ENCODE measurements at regions not wholly inside any gene's neighbourhood (a gene's known extent, or its start where the extent isn't known, plus 50 kb on each side); places are given as distances from the start of the nearest gene placed in this dataset.

GRCh38 chr14:27528328-27528727 is 930.5 kb upstream of the NOVA1 start:
- TF ChIP-seq CTCF (IDR thresholded peaks at IDR 0.05) = peak in 6 of 9 donors; percentile 15 to 44 (median 30)
- intact Hi-C loops (cut with DNase I) = no loop called here
- Histone ChIP-seq H3K36me3 (no peaks in the 10 kb centered on the region), H3K27me3 (no peaks in the 10 kb centered on the region), H3K4me3 (no peak overlapping the region), H3K9me3 (peaks cover 0 to 16% (median 0%) of the 10 kb centered on the region in 11 donors), H3K4me1 (no peaks in the 10 kb centered on the region), H3K27ac (no peak overlapping the region)
- no peak for DNase-seq
- peak in 1 of 8 donors; percentile 48 for ATAC-seq
- 6 to 7% methylated on average over 1 of the region's 1 CpG for WGBS, 2 donors

GRCh38 chr14:27536748-27537147 is 938.9 kb upstream of the NOVA1 start:
- no peak overlapping the region for H3K27ac ChIP-seq
- ATAC-seq (no peak), DNase-seq (no peak)
- no peaks in the 10 kb centered on the region for H3K36me3 ChIP-seq
- WGBS, 2 donors = 68 to 83% methylated on average over 3 of the region's 3 CpGs
- no peaks in the 10 kb centered on the region for H3K4me1 ChIP-seq
- no peak for TF ChIP-seq CTCF (IDR thresholded peaks at IDR 0.05)
- H3K4me3 ChIP-seq = no peak overlapping the region
- peaks cover 0 to 11% (median 0%) of the 10 kb centered on the region in 11 donors for H3K9me3 ChIP-seq
- intact Hi-C loops (cut with DNase I) = no loop called here
- H3K27me3 ChIP-seq = no peaks in the 10 kb centered on the region

DNA sequence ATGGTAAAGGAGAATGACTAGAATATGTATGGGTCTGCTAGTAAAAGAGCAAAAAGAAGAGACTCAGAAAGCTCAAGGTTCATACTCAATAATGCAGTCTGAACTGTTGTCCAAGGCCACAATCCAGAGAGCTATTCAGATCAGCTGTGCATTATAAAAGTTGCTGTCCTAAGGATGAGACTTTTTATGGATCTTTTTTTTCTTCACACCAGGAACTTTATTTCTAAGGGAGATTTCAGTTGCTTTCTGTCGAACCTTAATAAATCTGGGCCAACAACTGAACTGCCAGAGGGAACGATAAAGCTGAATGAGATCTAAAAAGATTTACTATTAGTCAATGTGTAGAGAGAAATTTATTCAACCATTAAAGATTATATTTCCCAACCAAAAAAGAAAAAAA is 948.3 kb upstream of the NOVA1 start:
- Histone ChIP-seq H3K27me3 (no peaks in the 10 kb centered on the region), H3K27ac (no peak overlapping the region), H3K9me3 (peaks cover 0 to 11% (median 0%) of the 10 kb centered on the region in 11 donors), H3K4me1 (no peaks in the 10 kb centered on the region), H3K4me3 (no peak overlapping the region), H3K36me3 (no peaks in the 10 kb centered on the region)
- DNase-seq (no peak), ATAC-seq (no peak)
- no peak for TF ChIP-seq CTCF (IDR thresholded peaks at IDR 0.05)
- 78 to 81% methylated on average over 2 of the region's 2 CpGs for WGBS, 2 donors
- intact Hi-C loops (cut with DNase I) = loop anchor here in 1 of 10 donors (1.0 kb wide), 1 partner anchor 17 kb away; no protein-coding TSS in a partner anchor

GRCh38 chr14:27553790-27554189 is 956.0 kb upstream of the NOVA1 start:
- WGBS, 2 donors = 41 to 48% methylated on average over 2 of the region's 2 CpGs
- ATAC-seq (no peak), DNase-seq (no peak)
- Histone ChIP-seq H3K4me1 (no peaks in the 10 kb centered on the region), H3K4me3 (no peak overlapping the region), H3K9me3 (peaks cover 0 to 8% (median 0%) of the 10 kb centered on the region in 11 donors), H3K36me3 (no peaks in the 10 kb centered on the region), H3K27ac (no peak overlapping the region), H3K27me3 (no peaks in the 10 kb centered on the region)
- intact Hi-C loops (cut with DNase I) = no loop called here
- peak in 1 of 9 donors; percentile 10 for TF ChIP-seq CTCF (IDR thresholded peaks at IDR 0.05)

Data from heart right ventricle (tissue), 16 donors.